PC-9 (cell line): ENCODE measurements at regions not wholly inside any gene's neighbourhood (a gene's known extent, or its start where the extent isn't known, plus 50 kb on each side); places are given as distances from the start of the nearest gene placed in this dataset.

Experiments used
- BruUV-seq: library from RNA; stranded (reverse); fragments of 400-500 nt; replicated peaks from 2 replicates; lab custom pipeline; 2021; lab: Mats Ljungman, UMichigan
- CTCF ChIA-PET: fragments of 300-600 bp; sonication (Branson Sonifier 250); formaldehyde crosslinking; loops from one replicate; lab custom pipeline; 2022; ENCODE audit warnings: antibody characterized with exemption; lab: Charles Lee
- POLR2A ChIA-PET: fragments of 300-600 bp; sonication (Branson Sonifier 250); formaldehyde crosslinking; loops from one replicate; lab custom pipeline; 2022; ENCODE audit warnings: antibody characterized with exemption; ENCODE audit not compliant: unreplicated experiment; lab: Charles Lee
- DNase-seq, 2 experiments: peaks; one replicate each; pipeline versions ENCODE4 v3.0.0 to v3.0.0-alpha.2; 2015 to 2022; ENCODE audit warnings: mixed read lengths in 1 of 2
- H2AFZ ChIP-seq: fragments of 200-600 bp; sonication (generic); 2 replicates; pipeline ENCODE4 v1.8.1; 2017; ENCODE audit warnings: antibody characterized with exemption
- H3F3A ChIP-seq: fragments of 200-600 bp; sonication (generic); 2 replicates; pipeline ENCODE4 v1.8.1; 2017; ENCODE audit warnings: antibody characterized with exemption, mild to moderate bottlenecking, low read depth; ENCODE audit not compliant: insufficient read depth
- H3K27ac ChIP-seq: fragments of 200-600 bp; sonication (generic); 2 replicates; pipeline ENCODE4 v1.6.1; 2016; ENCODE audit warnings: mixed run types
- H3K27me3 ChIP-seq: fragments of 200-600 bp; sonication (generic); 2 replicates; pipeline ENCODE4 v1.6.1; 2016; ENCODE audit warnings: low read depth, mixed run types; ENCODE audit not compliant: insufficient read depth
- H3K36me3 ChIP-seq: fragments of 200-600 bp; sonication (generic); 2 replicates; pipeline ENCODE4 v1.6.1; 2016; ENCODE audit warnings: low read depth, mixed run types
- H3K4me1 ChIP-seq: fragments of 200-600 bp; sonication (generic); replicated peaks from 2 replicates; pipeline ENCODE4 v1.6.1; 2016; ENCODE audit warnings: mixed run types; ENCODE audit not compliant: insufficient read depth
- H3K4me2 ChIP-seq: fragments of 200-600 bp; sonication (generic); 2 replicates; pipeline ENCODE4 v1.6.1; 2017; ENCODE audit warnings: mixed run types
- H3K4me3 ChIP-seq: fragments of 200-600 bp; sonication (generic); 2 replicates; pipeline ENCODE4 v1.6.1; 2016; ENCODE audit warnings: mixed run types
- H3K79me2 ChIP-seq: fragments of 200-600 bp; sonication (generic); 2 replicates; pipeline ENCODE4 v1.6.1; 2017; ENCODE audit warnings: low read depth, mixed run types
- H3K9me2 ChIP-seq: fragments of 200-600 bp; sonication (generic); 2 replicates; pipeline ENCODE4 v1.8.1; 2017; ENCODE audit warnings: mild to moderate bottlenecking; ENCODE audit not compliant: insufficient read depth
- H3K9me3 ChIP-seq: fragments of 200-600 bp; sonication (generic); 2 replicates; pipeline ENCODE4 v1.8.1; 2016; ENCODE audit warnings: low read depth; ENCODE audit not compliant: insufficient read depth
- H4K20me1 ChIP-seq: fragments of 200-600 bp; sonication (generic); 2 replicates; pipeline ENCODE4 v1.8.1; 2017; ENCODE audit not compliant: insufficient read depth
- EZH2 ChIP-seq: fragments of 200-600 bp; sonication (generic); IDR thresholded peaks from 2 replicates; pipeline ENCODE4 v1.8.0; 2017; ENCODE audit warnings: antibody characterized with exemption, low read depth
- intact Hi-C: fragments of 100-400 bp; cut with micrococcal nuclease; formaldehyde crosslinking; loops from one replicate; pipeline ENCODE4 v1.10.0; 2022; ENCODE audit not compliant: unreplicated experiment
- TF ChIP-seq, protein P1 (sequence below): fragments of 200-600 bp; sonication (generic); conservative IDR thresholded peaks from 2 replicates; pipeline ENCODE4 v1.6.1; 2017; ENCODE audit warnings: mixed run types, antibody characterized with exemption, mild to moderate bottlenecking, moderate library complexity

DNA sequence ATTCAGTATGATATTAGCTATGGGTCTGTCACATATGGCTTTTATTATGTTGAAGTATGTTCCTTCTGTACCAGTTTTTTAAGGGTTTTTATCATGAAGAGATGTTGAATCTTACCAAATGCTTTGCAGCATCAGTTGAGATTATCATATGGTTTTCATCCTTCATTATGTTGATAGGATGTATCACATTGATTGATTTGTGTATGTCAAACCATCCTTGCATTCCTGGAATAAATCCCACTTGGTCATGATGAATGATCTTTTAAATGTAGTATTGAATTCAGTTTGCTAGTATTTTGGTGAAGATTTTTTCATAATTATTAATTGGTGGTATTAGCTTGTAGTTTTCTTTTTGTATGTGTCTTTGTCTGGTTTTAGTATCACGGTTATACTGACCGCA lies 185.9 kb downstream of the MBL2 start:
- Histone ChIP-seq H3K4me3 (no peak overlapping the region), H3K9me3 (peaks cover 15% of the 10 kb centered on the region), H3F3A (no peaks in the 10 kb centered on the region), H2AFZ (no peak overlapping the region), H3K4me2 (no peak overlapping the region), H3K79me2 (no peaks in the 10 kb centered on the region), H3K9me2 (no peaks in the 10 kb centered on the region), H3K27ac (no peak overlapping the region), H3K36me3 (no peaks in the 10 kb centered on the region), H3K4me1 (no peaks in the 10 kb centered on the region), H4K20me1 (no peaks in the 10 kb centered on the region), H3K27me3 (no peaks in the 10 kb centered on the region)
- no peak for DNase-seq
- intact Hi-C loops = no loop called here
- no TSS peak for BruUV-seq
- ChIA-PET CTCF (no interaction called here), POLR2A (no interaction called here)
- TF ChIP-seq EZH2 = no peak
- TF ChIP-seq, protein P1, sequence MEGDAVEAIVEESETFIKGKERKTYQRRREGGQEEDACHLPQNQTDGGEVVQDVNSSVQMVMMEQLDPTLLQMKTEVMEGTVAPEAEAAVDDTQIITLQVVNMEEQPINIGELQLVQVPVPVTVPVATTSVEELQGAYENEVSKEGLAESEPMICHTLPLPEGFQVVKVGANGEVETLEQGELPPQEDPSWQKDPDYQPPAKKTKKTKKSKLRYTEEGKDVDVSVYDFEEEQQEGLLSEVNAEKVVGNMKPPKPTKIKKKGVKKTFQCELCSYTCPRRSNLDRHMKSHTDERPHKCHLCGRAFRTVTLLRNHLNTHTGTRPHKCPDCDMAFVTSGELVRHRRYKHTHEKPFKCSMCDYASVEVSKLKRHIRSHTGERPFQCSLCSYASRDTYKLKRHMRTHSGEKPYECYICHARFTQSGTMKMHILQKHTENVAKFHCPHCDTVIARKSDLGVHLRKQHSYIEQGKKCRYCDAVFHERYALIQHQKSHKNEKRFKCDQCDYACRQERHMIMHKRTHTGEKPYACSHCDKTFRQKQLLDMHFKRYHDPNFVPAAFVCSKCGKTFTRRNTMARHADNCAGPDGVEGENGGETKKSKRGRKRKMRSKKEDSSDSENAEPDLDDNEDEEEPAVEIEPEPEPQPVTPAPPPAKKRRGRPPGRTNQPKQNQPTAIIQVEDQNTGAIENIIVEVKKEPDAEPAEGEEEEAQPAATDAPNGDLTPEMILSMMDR = no peak

DNA sequence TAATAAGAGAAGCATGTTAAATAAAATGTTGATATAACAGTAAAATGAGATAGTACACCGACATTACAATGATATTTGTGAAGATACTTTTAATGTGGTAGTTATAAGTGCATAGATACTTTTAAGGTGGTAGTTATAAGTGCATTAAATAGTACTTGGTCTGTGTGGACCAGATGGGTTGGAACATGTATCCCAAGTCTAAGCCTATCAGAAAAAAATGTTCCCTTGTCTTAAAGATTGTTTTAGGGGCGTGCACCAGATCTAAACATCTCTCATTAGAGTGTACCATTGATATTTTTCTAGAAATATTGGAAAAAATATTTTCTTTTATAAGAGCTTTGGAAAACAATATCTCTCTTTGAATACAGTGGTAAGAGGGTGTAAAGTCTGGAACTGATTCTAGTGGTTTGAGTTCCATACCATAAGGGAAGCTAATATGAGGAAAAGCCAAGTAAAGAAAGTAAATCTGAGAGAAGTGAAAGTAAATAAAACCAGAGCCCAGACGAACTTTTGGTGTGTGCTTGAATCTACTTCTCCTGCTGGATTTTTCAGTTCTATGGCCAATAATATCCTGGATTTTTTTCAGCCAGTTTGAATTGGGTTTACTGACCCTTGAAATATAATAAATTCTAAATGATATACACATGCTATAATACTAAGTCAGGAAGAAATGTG lies 175.3 kb downstream of the MBL2 start:
- no peaks in the 10 kb centered on the region for H4K20me1 ChIP-seq
- H3F3A ChIP-seq = no peaks in the 10 kb centered on the region; the same call in 1 of the 2 replicates
- TF ChIP-seq, protein P1 = no peak
- TF ChIP-seq EZH2 = no peak
- no peak for DNase-seq
- no peaks in the 10 kb centered on the region for H3K9me2 ChIP-seq
- H3K4me1 ChIP-seq = no peaks in the 10 kb centered on the region
- intact Hi-C loops = no loop called here
- ChIA-PET CTCF (no interaction called here), POLR2A (interaction anchor here (0.7 kb wide), 1 partner anchor 30 kb away, joined by 4 read pairs; no protein-coding TSS in a partner anchor)
- no peaks in the 10 kb centered on the region for H3K79me2 ChIP-seq
- no peaks in the 10 kb centered on the region for H3K27me3 ChIP-seq
- BruUV-seq = no TSS peak
- H3K4me3 ChIP-seq = peak overlapping the region; percentile 14; the same call in 1 of the 2 replicates
- no peaks in the 10 kb centered on the region for H3K9me3 ChIP-seq
- no peaks in the 10 kb centered on the region for H3K36me3 ChIP-seq
- H3K27ac ChIP-seq = no peak overlapping the region
- no peak overlapping the region; the same call in 1 of the 2 replicates for H2AFZ ChIP-seq
- H3K4me2 ChIP-seq = peak overlapping the region; percentile 51

DNA sequence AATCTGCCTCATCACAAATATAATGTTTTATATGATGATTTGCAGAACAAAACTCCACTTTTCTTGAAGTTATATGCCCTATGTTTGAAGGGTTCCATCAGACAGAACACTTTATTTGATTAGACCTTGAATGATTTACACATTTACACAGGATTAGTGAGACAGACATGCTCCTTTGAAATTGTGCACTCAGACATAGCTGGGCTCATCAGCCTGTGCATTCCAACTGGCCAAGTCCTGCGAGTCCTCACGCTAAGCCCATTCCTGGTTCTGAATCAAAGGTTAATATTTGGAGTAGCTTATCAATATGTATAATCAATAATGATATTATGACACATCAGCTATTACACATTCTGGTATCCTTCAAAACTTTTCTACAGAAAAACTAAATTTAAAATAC lies 173.6 kb downstream of the MBL2 start:
- H3K9me3 ChIP-seq = no peaks in the 10 kb centered on the region
- H3K4me1 ChIP-seq = no peaks in the 10 kb centered on the region
- H3K9me2 ChIP-seq = no peaks in the 10 kb centered on the region
- intact Hi-C loops = no loop called here
- no TSS peak for BruUV-seq
- H4K20me1 ChIP-seq = no peaks in the 10 kb centered on the region
- no peaks in the 10 kb centered on the region for H3K27me3 ChIP-seq
- no peak overlapping the region for H3K27ac ChIP-seq
- TF ChIP-seq EZH2 = no peak
- TF ChIP-seq, protein P1 = no peak
- ChIA-PET POLR2A (no interaction called here), CTCF (no interaction called here)
- H3K4me2 ChIP-seq = no peak overlapping the region
- no peaks in the 10 kb centered on the region for H3K36me3 ChIP-seq
- DNase-seq = no peak
- H3K4me3 ChIP-seq = no peak overlapping the region
- H3K79me2 ChIP-seq = no peaks in the 10 kb centered on the region
- H2AFZ ChIP-seq = no peak overlapping the region
- H3F3A ChIP-seq = no peaks in the 10 kb centered on the region; the same call in 1 of the 2 replicates
